ENCODE measurements at regions not wholly inside any gene's neighbourhood (a gene's known extent, or its start where the extent isn't known, plus 50 kb on each side); places are given as distances from the start of the nearest gene placed in this dataset.

DNA sequence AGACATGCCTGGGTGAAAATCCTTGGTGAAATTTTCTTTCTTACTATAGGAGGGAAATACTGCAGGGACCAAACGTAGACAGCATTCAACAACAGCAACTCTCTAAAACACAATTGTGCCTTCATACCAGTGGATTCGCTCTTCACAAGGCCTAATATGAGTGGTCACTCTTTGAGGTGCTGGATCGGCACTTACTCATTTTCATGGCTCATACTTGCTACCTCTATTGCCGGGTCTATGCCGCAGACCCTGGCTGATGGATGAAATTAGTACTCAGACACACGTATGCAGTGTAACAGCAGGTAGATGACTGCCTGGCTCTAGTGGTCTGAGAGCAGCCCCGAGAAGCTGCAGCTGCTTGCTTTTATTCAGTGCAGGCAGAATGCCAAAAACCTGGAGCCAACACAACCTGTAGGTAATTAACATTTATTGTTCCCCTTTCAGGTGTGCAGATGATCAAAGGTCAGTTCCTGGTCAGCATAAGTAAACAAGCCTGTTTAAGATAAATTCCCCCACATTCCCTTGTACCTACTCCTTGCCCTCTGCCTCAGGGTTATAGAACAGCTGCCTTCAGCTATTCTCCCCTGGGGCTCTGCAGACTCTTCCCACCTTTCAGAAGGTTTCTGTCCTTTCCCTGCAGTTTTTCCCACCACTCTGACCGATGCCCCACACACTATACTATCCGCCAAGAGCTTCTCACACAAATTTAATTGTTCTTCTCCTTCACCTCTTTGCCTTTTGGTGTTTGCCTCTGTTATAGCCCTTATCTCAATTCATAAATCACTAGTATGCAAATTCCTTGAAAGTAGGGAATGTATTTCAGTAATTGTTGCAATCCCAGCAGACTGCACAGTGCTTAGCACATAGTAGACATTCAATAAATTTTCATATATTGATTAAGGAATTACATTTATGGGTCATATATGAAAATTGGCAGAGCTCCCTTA is 210.0 kb downstream of the SPANXN3 start:
- no peak overlapping the region for H3K9ac ChIP-seq (ENCODE audit: extremely low read depth, low read length, poor library complexity, severe bottlenecking)
- Mint-ChIP-seq H3K4me1 (peaks cover 11% of the 10 kb centered on the region), H3K4me3 (no peak overlapping the region), H3K27me3 (ENCODE audit: insufficient read depth) (no peaks in the 10 kb centered on the region), H3K36me3 (ENCODE audit: low read depth) (no peaks in the 10 kb centered on the region), H3K27ac (no peak overlapping the region), H3K9me3 (peaks cover 36% of the 10 kb centered on the region)
- TF ChIP-seq, protein P1, sequence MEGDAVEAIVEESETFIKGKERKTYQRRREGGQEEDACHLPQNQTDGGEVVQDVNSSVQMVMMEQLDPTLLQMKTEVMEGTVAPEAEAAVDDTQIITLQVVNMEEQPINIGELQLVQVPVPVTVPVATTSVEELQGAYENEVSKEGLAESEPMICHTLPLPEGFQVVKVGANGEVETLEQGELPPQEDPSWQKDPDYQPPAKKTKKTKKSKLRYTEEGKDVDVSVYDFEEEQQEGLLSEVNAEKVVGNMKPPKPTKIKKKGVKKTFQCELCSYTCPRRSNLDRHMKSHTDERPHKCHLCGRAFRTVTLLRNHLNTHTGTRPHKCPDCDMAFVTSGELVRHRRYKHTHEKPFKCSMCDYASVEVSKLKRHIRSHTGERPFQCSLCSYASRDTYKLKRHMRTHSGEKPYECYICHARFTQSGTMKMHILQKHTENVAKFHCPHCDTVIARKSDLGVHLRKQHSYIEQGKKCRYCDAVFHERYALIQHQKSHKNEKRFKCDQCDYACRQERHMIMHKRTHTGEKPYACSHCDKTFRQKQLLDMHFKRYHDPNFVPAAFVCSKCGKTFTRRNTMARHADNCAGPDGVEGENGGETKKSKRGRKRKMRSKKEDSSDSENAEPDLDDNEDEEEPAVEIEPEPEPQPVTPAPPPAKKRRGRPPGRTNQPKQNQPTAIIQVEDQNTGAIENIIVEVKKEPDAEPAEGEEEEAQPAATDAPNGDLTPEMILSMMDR (conservative IDR thresholded peaks at IDR 0.05), result no peak
- H3K36me3 ChIP-seq (ENCODE audit: control insufficient read depth, insufficient read depth, low read length), result no peaks in the 10 kb centered on the region
- H3K4me1 ChIP-seq (ENCODE audit: control insufficient read depth, insufficient read depth, low read length), result no peaks in the 10 kb centered on the region
- H3K27ac ChIP-seq (ENCODE audit: low read depth, low read length), result no peak overlapping the region
- no peak overlapping the region for H3K4me3 ChIP-seq (ENCODE audit: low read length)
- 83 to 89% methylated on average over 2 to 9 of the region's 9 CpGs for WGBS, 2 experiments (ENCODE audit: insufficient coverage in 1 of 2, insufficient read length in 1 of 2)
- H3K9me3 ChIP-seq (ENCODE audit: control insufficient read depth, low read length), result no peaks in the 10 kb centered on the region
- no peaks in the 10 kb centered on the region for H3K27me3 ChIP-seq (ENCODE audit: control insufficient read depth, insufficient read depth, low read length, poor library complexity, severe bottlenecking)
- no peak for DNase-seq

- TF ChIP-seq, protein P1 (conservative IDR thresholded peaks at IDR 0.05), result no peak
- H3K4me3 ChIP-seq (ENCODE audit: low read length), result no peak overlapping the region
- H3K27ac ChIP-seq (ENCODE audit: low read depth, low read length), result no peak overlapping the region
- H3K9ac ChIP-seq (ENCODE audit: extremely low read depth, low read length, poor library complexity, severe bottlenecking), result no peak overlapping the region
- 92 to 100% methylated on average over 1 to 2 of the region's 2 CpGs for WGBS, 2 experiments (ENCODE audit: insufficient coverage in 1 of 2, insufficient read length in 1 of 2)
- Mint-ChIP-seq H3K36me3 (ENCODE audit: low read depth) (no peaks in the 10 kb centered on the region), H3K4me1 (peaks cover 11% of the 10 kb centered on the region), H3K27ac (no peak overlapping the region), H3K4me3 (no peak overlapping the region), H3K27me3 (ENCODE audit: insufficient read depth) (no peaks in the 10 kb centered on the region), H3K9me3 (peaks cover 40% of the 10 kb centered on the region)
- H3K36me3 ChIP-seq (ENCODE audit: control insufficient read depth, insufficient read depth, low read length), result no peaks in the 10 kb centered on the region
- no peak for DNase-seq
- no peaks in the 10 kb centered on the region for H3K9me3 ChIP-seq (ENCODE audit: control insufficient read depth, low read length)
- H3K4me1 ChIP-seq (ENCODE audit: control insufficient read depth, insufficient read depth, low read length), result no peaks in the 10 kb centered on the region
- no peaks in the 10 kb centered on the region for H3K27me3 ChIP-seq (ENCODE audit: control insufficient read depth, insufficient read depth, low read length, poor library complexity, severe bottlenecking)
Observed at GRCh38 chrX:143304518-143304917, 212.8 kb downstream of the SPANXN3 start.

- Mint-ChIP-seq H3K27me3 (ENCODE audit: insufficient read depth) (no peaks in the 10 kb centered on the region), H3K4me3 (no peak overlapping the region), H3K27ac (no peak overlapping the region), H3K4me1 (peaks cover 11% of the 10 kb centered on the region), H3K36me3 (ENCODE audit: low read depth) (no peaks in the 10 kb centered on the region), H3K9me3 (peaks cover 42% of the 10 kb centered on the region)
- DNase-seq, result no peak
- no peaks in the 10 kb centered on the region for H3K4me1 ChIP-seq (ENCODE audit: control insufficient read depth, insufficient read depth, low read length)
- H3K27ac ChIP-seq (ENCODE audit: low read depth, low read length), result no peak overlapping the region
- TF ChIP-seq, protein P1 (conservative IDR thresholded peaks at IDR 0.05), result no peak
- WGBS, 2 experiments (ENCODE audit: insufficient coverage in 1 of 2, insufficient read length in 1 of 2), result 86% methylated on average over 2 of the region's 2 CpGs; no CpG with 5 or more reads in 1 of the 2 experiments
- no peak overlapping the region for H3K4me3 ChIP-seq (ENCODE audit: low read length)
- H3K9ac ChIP-seq (ENCODE audit: extremely low read depth, low read length, poor library complexity, severe bottlenecking), result no peak overlapping the region
- H3K36me3 ChIP-seq (ENCODE audit: control insufficient read depth, insufficient read depth, low read length), result no peaks in the 10 kb centered on the region
- no peaks in the 10 kb centered on the region for H3K9me3 ChIP-seq (ENCODE audit: control insufficient read depth, low read length)
- no peaks in the 10 kb centered on the region for H3K27me3 ChIP-seq (ENCODE audit: control insufficient read depth, insufficient read depth, low read length, poor library complexity, severe bottlenecking)
Observed at GRCh38 chrX:143304025-143304424, 213.2 kb downstream of the SPANXN3 start.

Data from endodermal cell (in vitro differentiated cells).